ENCODE measurements at regions not wholly inside any gene's neighbourhood (a gene's known extent, or its start where the extent isn't known, plus 50 kb on each side); places are given as distances from the start of the nearest gene placed in this dataset.

- H3K4me3 ChIP-seq (ENCODE audit: low read depth, low read length): no peak overlapping the region
- TF ChIP-seq CTCF (IDR thresholded peaks at IDR 0.05; ENCODE audit: low read depth, low read length, missing control alignments): no peak
- no peak for DNase-seq (ENCODE audit: low read depth)
These were observed 220.7 kb downstream of the PTH2R start for GRCh38 chr2:208627110-208627884.

GRCh38 chr2:208627916-208628315 is 221.3 kb downstream of the PTH2R start:
- TF ChIP-seq CTCF (IDR thresholded peaks at IDR 0.05; ENCODE audit: low read depth, low read length, missing control alignments): no peak

GRCh38 chr2:208638059-208638458 is 231.5 kb downstream of the PTH2R start:
- H3K4me3 ChIP-seq (ENCODE audit: low read depth, low read length): no peak overlapping the region
- no peak for DNase-seq (ENCODE audit: low read depth)
- no peak for TF ChIP-seq CTCF (IDR thresholded peaks at IDR 0.05; ENCODE audit: low read depth, low read length, missing control alignments)

More at GRCh38 chr2:208627916-208628315, 221.3 kb downstream of the PTH2R start:
- no peak for DNase-seq (ENCODE audit: low read depth)
- no peak overlapping the region for H3K4me3 ChIP-seq (ENCODE audit: low read depth, low read length)

- no peak overlapping the region for H3K4me3 ChIP-seq (ENCODE audit: low read depth, low read length)
- TF ChIP-seq CTCF (IDR thresholded peaks at IDR 0.05; ENCODE audit: low read depth, low read length, missing control alignments): no peak
- no peak for DNase-seq (ENCODE audit: low read depth)
These were observed 235.7 kb downstream of the PTH2R start for GRCh38 chr2:208642125-208642779.

GRCh38 chr2:208643145-208643544 is 236.6 kb downstream of the PTH2R start:
- TF ChIP-seq CTCF (IDR thresholded peaks at IDR 0.05; ENCODE audit: low read depth, low read length, missing control alignments): no peak
- no peak overlapping the region for H3K4me3 ChIP-seq (ENCODE audit: low read depth, low read length)
- no peak for DNase-seq (ENCODE audit: low read depth)

- H3K4me3 ChIP-seq (ENCODE audit: low read depth, low read length): no peak overlapping the region
- TF ChIP-seq CTCF (IDR thresholded peaks at IDR 0.05; ENCODE audit: low read depth, low read length, missing control alignments): no peak
- DNase-seq (ENCODE audit: low read depth): no peak
These were observed 238.6 kb downstream of the PTH2R start for GRCh38 chr2:208645226-208645625.
